ENCODE measurements at regions not wholly inside any gene's neighbourhood (a gene's known extent, or its start where the extent isn't known, plus 50 kb on each side); places are given as distances from the start of the nearest gene placed in this dataset.

DNA sequence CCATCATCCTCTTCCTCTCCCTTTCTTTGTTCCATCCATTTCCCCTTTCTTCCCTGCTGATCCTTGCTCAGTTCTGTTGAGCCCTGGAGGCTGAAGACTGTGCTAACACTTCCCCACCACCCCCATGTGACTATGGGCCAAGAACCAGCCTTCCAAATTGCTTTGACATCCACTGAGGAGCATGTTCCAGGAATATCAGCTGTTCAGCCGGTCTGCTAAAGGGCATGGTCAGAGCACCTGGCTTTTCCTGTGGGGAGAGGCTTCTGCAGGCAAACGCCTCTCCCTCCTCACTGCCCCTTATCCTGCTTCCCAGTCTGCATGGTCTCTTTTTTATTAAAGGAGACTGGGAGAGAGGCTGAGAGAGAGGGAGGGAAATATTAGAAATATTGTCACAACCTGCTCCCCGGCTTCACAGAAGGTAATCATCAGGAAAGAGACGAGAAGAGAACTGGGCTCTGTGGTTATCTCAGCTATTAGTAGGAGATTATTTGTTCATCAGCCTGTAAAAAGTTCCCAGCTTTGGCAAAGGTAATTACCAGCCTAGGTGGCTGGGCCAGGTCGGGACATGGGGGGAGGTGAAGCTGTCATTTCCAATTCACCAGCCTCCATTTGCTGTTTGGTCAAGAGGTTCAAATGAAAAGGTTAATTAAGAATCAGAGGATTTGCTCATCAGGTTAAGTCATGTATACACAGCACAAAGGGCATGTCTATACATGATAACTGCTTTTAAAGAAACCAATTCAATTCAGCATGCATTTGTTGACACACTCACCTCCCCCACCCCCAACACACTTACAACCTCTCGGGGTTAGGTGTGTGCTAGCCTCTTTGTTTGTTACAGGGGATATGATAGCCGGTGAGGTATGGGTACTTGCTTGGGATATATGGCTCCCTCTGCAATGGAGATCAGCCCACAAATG, 83.7 kb upstream of the CRHR1 start:
- H3K4me1 ChIP-seq = no peaks in the 10 kb centered on the region

GRCh38 chr17:45702666-45703266, 81.4 kb upstream of the CRHR1 start:
- Histone ChIP-seq H3K27me3 (ENCODE audit: control insufficient read depth, insufficient read depth, low read length) (no peaks in the 10 kb centered on the region), H3K27ac (no peak overlapping the region), H3K9me3 (ENCODE audit: control insufficient read depth, low read length) (no peaks in the 10 kb centered on the region), H3K4me2 (ENCODE audit: low read length) (no peak overlapping the region), H3K4me3 (ENCODE audit: low read depth, low read length) (no peak overlapping the region), H3K9ac (no peak overlapping the region), H2AFZ (no peak overlapping the region), H3K4me1 (no peaks in the 10 kb centered on the region), H3K36me3 (ENCODE audit: control insufficient read depth, insufficient read depth, low read length) (no peaks in the 10 kb centered on the region), H3K79me2 (no peaks in the 10 kb centered on the region)
- TF ChIP-seq CTCF (IDR thresholded peaks at IDR 0.05) = no peak

More for the DNA sequence above, 83.7 kb upstream of the CRHR1 start:
- Histone ChIP-seq H3K9me3 (ENCODE audit: control insufficient read depth, low read length) (no peaks in the 10 kb centered on the region), H2AFZ (no peak overlapping the region), H3K9ac (no peak overlapping the region), H3K4me3 (ENCODE audit: low read depth, low read length) (no peak overlapping the region), H3K36me3 (ENCODE audit: control insufficient read depth, insufficient read depth, low read length) (no peaks in the 10 kb centered on the region), H3K27ac (no peak overlapping the region), H3K27me3 (ENCODE audit: control insufficient read depth, insufficient read depth, low read length) (no peaks in the 10 kb centered on the region), H3K79me2 (no peaks in the 10 kb centered on the region), H3K4me2 (ENCODE audit: low read length) (no peak overlapping the region)
- no peak for TF ChIP-seq CTCF (IDR thresholded peaks at IDR 0.05)

GRCh38 chr17:45703348-45703747, 80.8 kb upstream of the CRHR1 start:
- no peak overlapping the region for H3K27ac ChIP-seq
- H3K4me2 ChIP-seq (ENCODE audit: low read length) = no peak overlapping the region
- no peaks in the 10 kb centered on the region for H3K79me2 ChIP-seq
- no peak overlapping the region for H3K4me3 ChIP-seq (ENCODE audit: low read depth, low read length)
- H3K27me3 ChIP-seq (ENCODE audit: control insufficient read depth, insufficient read depth, low read length) = peaks cover 4% of the 10 kb centered on the region
- H3K9me3 ChIP-seq (ENCODE audit: control insufficient read depth, low read length) = no peaks in the 10 kb centered on the region
- H2AFZ ChIP-seq = no peak overlapping the region
- no peaks in the 10 kb centered on the region for H3K4me1 ChIP-seq
- H3K9ac ChIP-seq = no peak overlapping the region
- TF ChIP-seq CTCF (IDR thresholded peaks at IDR 0.05) = no peak
- H3K36me3 ChIP-seq (ENCODE audit: control insufficient read depth, insufficient read depth, low read length) = no peaks in the 10 kb centered on the region

GRCh38 chr17:45703806-45704205, 80.3 kb upstream of the CRHR1 start:
- no peaks in the 10 kb centered on the region for H3K9me3 ChIP-seq (ENCODE audit: control insufficient read depth, low read length)
- no peaks in the 10 kb centered on the region for H3K79me2 ChIP-seq
- no peak overlapping the region for H3K4me3 ChIP-seq (ENCODE audit: low read depth, low read length)
- peaks cover 4% of the 10 kb centered on the region for H3K27me3 ChIP-seq (ENCODE audit: control insufficient read depth, insufficient read depth, low read length)
- H3K27ac ChIP-seq = no peak overlapping the region
- no peak overlapping the region for H2AFZ ChIP-seq
- TF ChIP-seq CTCF (IDR thresholded peaks at IDR 0.05) = no peak
- H3K4me1 ChIP-seq = no peaks in the 10 kb centered on the region
- H3K9ac ChIP-seq = no peak overlapping the region
- no peaks in the 10 kb centered on the region for H3K36me3 ChIP-seq (ENCODE audit: control insufficient read depth, insufficient read depth, low read length)
- no peak overlapping the region for H3K4me2 ChIP-seq (ENCODE audit: low read length)
